Superior temporal gyrus (tissue), 1 donor: ENCODE measurements at regions not wholly inside any gene's neighbourhood (a gene's known extent, or its start where the extent isn't known, plus 50 kb on each side); places are given as distances from the start of the nearest gene placed in this dataset.
A peak's percentile ranks its signal among the peaks of the same experiment; 100 is the strongest.
"Not testable (repeated sequence)": the region's sequence is repeated elsewhere in the genome, so short reads cannot be mapped to it uniquely, and the experiment has no call there.

Source experiments
- DNase-seq: peaks from one replicate; pipeline ENCODE4 v3.0.0-alpha.2; 2016; ENCODE audit errors: extremely low spot score

DNA sequence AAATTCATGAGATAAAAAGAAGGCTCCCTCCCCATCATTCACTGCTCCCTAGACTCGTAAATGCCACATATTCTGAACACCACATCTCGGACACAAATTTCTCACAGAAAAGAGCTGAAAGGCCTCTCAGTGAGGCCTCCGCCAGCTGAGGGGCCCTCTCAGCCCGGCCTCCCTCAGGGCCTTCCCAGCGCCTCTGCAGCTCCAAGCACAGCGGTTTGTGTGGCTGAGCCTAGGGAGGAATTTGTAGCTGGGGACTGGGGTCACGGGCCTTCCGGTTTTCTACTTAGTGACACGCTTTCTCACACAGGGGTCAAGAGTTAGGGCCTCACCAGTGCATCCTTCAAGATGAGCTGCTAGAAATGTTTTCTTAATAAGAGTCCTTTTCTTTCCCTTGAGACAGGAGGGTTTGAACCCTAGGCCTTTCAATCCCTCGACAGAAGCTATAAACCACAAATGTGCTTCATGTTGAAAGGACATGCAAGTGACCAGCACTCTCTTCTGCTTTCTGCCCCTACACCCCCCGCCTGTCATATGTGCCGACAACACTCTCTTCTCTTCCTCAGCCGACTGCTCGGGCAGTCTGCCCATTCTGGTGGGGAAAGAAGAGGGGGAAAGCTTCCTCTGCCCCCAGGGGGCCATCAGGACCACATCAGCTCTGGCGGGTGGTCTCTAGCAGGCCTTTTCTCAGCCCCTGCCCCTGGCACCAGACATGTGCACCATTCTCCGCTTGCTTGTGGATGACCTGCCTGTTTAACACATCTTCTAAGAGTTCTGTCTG is 104.9 kb downstream of the CHIC2 start:
- no peak for DNase-seq

DNA sequence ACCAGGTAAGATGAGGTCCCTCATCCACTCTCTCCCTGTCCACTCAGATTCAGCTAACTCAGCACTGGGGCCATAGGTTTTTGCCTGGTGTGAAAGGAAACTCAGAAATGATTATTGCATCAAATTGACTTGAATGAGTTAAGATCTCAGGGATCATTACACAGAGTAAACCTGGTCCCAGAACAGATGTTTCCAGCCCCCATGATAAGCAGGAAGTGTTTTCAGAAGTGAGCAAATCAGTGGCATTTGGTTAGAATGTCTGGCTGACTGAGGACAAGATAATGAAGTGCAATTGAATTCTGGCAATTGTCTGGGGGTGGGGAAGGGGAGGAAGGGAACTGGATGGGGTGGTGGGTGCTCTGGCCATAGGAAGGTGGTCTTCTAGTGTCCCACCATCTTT is 108.0 kb downstream of the CHIC2 start:
- DNase-seq: no peak

DNA sequence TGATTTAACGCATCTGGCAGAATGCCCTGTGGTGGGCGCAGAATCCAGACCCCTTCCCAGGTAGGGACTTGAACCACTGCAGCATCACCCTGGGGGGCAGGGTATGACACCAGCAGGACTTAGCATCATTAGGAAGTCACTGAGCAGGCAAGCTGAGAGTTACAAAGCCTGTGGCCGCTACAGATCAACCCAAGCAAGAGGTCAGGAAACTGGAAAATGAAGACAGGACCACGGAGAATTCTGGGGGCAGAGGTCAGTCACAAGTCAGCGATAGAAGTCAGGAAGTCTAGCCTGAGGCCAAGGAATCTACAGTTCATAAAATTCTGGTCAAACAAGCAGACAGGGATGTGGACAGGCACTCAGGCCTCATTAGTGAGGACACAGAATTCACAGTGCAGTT is 108.4 kb downstream of the CHIC2 start:
- DNase-seq: no peak

DNA sequence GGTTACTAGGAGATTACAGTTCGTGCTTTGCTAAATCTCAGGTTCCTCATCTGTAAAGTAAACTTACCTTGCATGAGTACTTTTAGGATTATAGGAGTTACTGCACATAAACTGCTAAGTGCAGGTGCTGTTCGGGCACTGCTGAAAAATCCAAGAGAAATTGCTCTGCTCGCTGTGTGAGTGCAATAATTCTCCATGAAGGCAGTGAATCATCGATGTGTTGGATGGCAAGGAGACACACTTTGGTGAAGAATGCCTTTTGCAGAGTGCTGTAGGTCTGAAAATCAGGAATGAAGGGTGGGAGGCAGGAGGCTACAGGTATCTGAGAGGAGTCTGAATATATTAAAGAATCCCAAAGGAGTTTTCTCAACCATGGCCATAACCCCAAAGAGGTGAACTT is 113.0 kb downstream of the CHIC2 start:
- DNase-seq: no peak

DNA sequence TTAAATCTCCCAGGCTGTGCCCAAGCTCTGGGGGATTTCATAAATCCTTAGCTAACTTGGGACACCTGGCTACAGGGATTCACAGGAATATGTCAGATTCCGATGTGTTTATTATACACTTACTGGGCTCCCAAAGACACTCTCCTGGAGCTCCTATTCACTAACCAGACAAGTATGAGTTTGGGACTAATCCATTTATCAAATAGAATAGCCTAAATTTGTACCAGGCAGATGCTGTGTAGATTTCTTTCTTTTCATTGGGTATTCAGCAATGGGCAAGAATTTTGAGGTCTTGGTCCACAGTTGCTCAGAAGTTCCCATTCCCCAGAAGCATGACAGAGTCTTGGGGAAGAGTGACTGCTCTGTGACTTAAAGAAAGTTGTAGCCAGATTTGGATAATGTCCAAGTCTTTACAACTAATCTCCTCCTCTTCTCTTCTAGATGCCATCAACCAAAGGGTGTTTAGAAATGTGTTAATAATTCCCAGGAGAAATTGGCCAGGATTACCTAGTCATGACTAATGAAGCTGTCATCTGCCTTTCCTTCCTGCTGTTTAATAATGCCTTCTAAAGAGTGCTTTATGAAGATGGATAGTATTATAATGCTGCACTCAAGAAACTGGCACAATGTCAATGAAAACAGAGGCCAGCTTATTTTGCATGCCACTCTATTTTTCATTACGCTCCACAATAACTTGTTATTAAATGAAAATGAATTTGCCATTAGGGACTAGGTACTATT is 120.9 kb downstream of the CHIC2 start:
- DNase-seq: no peak

DNA sequence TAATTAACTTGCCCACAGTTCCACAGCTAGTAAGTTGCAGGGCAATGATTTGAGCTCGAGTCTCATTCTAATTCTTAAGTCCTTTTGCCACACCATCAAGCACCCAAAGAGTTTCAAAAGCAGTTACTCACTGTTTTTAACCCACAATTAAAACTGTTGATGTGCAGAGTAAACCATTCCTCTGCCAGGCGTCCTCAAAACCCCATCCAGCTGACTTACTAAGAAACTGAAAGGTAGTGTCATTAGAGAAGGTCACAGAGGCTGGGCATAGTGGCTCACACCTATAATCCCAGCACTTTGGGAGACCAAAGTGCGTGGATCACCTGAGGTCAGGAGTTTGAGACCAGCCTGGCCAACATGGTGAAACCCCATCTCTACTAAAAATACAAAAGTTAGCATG is 121.7 kb downstream of the CHIC2 start:
- no peak for DNase-seq

DNA sequence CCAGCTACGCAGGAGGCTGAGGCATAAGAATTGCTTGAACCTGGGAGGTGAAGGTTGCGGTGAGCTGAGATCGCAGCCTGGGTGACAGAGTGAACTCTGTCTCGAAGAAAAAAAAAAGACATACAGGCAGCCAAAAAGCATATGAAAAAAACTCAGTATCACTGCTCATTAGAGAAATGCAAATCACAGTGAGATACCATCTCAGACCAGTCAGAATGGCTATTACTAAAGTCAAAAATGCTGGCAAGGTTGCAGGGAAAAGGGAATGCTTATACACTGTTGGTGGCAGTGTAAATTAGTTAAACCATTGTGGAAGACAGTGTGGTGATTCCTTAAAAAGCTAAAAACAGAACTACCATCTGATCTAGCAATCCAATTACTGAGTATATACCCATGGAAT is 123.1 kb downstream of the CHIC2 start:
- DNase-seq: no peak

DNA sequence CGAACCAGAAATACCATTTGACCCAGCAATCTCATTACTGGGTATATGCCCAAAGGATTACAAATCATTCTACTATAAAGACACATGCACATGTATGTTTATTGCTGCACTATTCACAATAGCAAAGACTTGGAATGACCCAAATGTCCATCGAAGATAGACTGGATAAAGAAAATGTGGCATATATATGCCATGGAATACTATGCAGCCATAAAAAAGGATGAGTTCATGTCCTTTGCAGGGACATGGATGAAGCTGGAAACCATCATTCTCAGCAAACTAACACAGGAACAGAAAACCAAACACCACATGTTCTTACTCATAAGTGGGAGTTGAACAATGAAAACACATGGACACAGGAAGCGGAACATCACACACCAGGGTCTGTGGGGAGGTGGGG is 124.5 kb downstream of the CHIC2 start:
- not testable (repeated sequence) for DNase-seq

DNA sequence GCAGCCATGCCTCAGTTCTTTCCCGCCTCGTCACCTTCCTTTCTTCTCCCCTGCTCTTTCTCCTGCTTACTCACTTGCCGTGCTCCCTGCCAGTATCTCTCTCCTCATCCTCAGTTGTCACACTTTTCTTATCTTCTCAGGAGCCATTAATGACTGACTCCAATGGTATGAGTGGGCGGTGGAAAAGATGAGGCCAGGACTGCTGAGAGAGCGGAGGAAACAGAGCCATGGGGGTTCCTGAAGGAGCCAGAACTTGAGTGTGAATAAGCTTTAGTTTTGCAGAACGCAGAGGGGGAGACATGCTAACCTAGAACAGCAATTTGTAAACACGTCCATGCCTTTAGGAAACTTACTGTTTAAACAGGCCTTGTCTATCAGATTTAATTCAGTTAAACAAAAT is 126.5 kb downstream of the CHIC2 start:
- no peak for DNase-seq

DNA sequence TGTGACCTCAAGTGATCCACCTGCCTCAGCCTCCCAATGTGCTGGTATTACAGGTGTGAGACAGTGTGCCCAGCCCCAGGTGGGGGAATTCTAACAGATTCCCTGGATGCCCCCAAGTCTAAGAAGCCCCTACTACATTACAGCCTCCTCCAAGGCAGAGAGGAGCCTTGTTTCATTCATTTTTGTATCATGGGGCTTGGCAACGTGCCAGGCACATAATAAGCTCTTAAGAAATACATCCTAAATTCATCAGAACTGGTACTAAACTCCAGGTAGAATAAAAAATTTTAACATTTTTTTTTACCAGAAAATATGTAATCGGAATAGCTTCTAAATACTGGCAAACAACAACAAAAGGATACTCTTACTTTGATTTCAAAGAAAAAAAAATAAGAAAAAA is 127.1 kb downstream of the CHIC2 start:
- DNase-seq: no peak

DNA sequence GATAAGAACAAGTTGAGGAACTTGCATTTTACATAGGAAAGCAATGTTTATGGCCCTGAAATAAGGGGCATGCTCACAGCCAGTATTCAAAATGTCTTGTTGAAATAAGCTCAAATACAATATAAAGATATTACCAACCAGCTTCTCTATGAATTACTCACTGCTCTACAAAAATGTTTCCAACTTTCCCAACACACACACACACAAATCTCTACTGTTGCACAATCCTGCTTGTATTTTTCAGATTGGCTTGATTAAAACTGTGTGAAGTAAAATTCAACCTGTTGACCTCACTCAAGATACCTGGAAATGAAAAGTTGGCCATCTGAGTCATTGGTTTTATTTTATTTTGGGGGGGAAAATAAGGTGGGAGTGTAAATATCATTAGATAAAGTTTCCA is 128.6 kb downstream of the CHIC2 start:
- DNase-seq: no peak

DNA sequence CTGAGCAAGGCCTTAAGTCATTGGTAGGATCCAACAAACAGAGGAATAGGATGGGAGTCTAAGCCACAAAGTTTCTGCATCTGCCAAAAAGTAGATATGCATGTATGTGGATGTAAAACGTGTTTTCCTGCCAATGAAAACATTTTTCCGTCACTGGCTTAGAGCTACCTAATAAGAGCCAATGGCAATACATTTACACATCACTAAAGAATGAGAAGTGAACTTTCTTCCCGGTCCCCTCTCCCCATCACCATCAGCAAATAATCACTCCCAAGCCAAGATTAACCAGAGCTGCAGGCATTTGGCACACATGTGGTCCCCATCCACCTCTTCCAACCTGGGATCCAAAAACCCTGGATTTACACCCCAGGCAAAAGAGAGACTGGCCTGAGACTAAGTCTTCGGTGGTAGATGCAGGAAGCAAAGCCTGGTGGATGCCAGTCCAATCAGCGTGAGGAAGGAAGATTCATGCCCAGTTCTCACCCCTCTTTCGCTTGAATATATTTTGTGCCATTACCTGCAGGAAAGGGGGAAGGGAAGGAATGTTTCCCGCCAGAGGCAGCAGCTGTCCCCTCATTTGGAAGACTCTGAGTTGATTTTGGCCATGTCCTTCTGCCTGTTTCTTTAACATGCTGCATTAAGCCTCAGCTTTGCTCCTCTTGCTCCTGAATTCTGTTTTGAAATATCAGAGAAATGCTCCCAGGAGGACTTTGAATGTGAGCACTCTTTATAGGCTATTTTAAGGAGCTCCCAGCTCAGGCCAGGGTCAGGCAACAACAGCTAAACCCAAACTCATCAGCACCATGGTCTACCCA is 131.4 kb downstream of the CHIC2 start:
- DNase-seq: no peak

DNA sequence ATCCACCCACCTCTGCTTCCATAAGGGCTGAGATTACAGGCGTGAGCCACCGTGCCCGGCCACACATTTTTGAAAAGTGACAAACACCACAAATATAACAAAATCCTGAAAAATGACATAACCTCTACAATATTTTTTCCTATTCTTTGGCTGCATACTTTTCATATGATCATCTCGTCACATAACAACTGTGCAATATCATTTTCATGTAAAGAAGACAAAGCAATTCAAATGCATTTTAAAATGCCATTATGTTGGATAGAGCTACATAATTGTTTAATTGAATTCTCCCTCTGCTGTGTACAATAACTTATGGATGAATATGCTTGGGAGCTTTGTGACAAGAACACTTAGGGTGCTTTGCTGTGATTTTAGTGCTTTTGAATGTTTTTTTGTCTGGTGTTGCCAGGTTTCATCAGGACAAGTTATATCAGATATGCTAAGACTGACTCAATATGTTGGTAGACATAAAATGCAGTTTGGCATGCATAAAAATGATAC is 132.9 kb downstream of the CHIC2 start:
- DNase-seq: no peak

DNA sequence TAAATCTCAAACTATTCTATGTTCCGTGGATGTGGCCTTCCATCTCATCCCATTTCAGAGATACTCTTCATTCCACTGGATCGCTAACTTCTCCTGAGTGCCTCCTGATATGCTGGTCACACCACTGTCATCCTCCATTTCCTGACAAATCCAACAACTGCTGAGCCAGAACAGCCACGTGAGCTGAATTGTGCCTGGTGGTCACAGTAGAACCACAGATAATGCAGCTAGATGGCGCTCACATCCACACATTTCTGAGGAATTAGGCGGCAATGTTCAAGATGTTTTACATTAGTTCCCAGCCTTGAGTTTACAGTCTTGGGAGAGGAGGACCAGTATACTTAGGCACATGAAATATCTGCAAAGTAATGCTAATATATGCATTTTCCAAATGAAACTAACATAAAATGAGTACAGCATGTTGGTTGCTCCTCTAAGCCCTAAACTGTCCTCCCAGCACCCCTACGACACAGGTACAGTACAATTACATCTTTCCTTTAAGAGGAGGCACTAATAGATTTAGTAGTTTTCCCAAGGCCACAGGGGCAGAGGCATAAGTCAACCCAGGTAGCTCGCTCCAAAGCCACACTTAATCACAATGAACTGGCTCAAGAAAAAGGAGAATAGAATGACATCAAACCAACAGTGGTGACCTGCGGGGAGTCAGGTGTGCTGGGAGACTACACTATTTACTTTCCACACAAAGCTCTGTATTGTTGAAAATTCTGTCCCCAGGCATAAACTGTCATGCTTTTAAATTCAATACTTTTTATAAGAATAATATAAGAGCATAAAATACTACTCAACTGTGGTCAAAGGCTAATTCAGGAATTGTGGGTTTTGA is 134.2 kb downstream of the CHIC2 start:
- DNase-seq: peak; percentile 90

DNA sequence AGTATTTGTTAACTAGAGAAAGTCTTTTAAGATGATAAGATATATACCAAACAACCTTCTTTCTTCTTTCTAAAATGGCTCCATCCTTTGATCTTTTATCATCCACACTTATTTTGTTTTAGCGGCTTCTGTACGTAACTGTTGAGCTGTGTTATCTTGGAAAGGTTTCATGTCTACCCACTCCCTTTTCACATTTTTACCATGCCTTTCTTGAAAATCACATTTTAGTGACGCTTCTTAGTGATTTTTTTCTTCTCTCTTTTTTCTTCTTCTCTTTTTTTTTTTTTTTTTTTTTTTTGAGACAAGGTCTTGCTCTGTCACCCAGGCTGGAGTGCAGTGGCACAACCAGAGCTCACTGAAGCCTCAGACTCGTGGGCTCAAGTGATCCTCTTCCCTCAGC is 135.1 kb downstream of the CHIC2 start:
- DNase-seq: no peak

DNA sequence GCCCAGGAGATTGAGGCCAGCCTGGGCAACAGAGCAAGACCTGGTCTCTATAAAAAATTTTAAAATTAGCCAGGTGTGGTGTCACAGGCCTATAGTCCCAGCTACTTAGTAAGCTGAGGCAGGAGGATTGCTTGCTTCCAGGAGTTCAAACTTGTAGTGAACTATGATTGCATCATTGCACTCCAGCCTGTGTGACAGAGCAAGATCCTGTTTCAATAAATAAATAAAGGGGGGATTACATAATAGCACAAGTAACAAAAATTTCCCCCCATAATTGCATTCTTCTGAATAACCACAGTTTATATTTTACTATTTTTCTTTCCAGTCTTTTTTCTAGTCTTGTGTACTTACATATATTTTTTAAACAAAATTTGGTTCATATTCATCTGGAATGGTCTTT is 135.6 kb downstream of the CHIC2 start:
- no peak for DNase-seq

DNA sequence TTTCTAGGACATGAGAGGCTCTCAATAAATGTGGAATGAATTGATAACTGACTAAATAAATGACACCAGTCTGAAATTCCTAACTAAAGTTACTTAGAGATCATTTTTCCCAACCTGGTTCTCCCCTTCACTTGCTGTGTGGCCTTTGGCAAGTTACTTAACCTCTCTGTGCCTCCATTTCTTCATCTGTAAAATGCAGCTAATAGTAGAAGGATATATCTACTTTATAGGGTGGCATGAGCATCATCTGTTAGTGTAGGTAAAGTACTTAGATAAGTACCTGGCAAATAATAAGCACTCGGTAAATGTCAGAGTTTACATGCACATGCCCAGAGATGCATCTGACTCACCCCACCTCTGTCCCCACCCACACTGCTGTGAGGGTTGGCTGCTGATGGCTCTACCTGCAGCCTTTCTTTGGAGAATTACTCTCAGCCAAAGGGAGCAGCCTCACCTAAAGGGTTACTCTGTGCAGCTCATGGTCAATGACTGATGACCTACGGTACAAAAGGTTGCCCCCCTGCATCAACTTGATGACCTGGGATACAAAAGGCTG is 139.3 kb downstream of the CHIC2 start:
- no peak for DNase-seq

DNA sequence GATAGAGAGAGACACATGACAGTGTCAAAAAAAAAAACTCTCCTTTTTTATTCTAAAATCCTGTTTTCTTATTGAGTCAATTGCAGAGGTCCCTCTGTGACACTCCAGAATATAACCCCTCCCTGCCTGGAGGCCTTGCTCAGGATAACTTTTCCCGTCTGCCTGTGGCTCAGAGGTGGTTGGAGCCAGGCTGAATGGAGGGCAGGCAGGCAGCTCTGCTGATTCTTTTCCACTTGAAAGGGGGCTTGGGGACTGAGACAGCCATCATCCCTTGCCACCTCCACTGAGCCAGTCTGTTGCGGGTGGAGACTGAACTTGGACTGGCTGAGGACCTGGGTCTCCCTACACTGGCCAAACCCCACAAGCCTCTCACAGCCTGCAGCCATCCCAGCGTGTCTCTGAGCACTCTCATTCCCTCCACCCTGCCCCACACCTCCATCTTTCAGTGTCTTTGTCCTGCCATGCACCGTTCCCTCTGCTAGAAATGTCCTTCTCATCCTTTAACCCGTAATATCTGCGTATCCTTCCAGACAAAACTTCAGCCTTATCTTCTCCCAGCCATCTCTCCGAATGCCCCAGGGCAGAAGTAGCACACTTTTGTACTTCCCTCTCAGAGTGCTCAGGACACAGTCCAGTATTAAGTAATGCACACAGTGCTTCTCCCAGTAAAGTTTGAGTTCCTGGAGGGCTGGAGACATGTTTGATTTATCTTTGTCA is 139.9 kb downstream of the CHIC2 start:
- no peak for DNase-seq

DNA sequence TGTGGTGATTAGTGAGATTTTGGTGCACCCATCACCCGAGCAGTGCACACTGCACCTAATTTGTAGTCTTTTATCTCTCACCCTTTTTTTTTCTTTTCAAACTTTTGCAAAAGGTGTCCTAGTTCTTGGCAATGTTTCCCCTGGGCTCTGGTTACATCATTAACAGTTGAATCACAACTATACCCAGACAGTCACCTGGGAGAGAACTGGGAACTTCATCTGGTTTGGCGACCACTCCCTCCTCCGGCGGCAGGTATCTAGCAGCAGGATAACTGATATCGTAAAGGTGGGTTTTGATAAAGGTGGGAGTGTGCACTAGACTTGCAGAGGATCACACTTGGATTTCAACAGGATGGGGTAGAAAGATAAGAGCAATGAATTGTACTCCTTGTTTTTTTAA is 140.5 kb downstream of the CHIC2 start:
- DNase-seq: no peak

DNA sequence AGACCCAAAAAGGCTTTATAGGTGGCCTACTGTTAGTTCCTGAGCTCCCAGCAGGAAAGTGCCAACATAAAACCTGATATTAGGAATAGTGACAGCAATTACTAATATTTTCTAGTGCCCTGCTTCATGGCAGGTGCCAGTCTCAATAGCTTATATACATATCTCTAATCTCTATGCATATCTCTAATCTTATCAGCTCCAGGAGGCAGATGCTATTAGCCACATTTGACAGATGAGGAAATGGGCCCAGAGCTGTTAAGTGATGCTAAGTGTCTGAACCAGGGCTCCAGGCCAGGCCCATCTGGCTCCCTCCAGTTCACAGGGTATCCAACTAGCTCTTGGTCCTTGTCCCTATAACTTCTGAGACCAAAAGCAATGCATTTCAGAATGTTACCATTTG is 142.5 kb downstream of the CHIC2 start:
- no peak for DNase-seq

DNA sequence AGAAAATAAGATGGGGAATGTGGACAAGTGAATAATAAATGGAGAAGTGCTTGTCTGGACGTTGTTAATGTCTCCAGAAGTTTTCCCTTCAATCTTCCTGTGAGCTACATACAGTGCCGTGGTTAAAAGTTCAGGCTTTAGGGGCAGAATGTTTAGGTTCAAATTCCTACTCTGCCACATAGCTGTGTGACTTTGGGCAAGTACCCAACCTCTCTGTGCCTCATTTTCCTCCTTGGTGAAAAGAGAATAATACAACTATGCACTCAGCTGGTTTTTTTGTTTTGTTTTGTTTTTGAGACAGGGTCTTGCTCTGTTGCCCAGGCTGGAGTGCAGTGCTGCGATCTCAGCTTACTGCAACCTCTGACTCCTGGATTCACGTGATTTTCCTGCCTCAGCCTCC is 143.5 kb downstream of the CHIC2 start:
- DNase-seq: no peak
